ENCODE measurements at regions not wholly inside any gene's neighbourhood (a gene's known extent, or its start where the extent isn't known, plus 50 kb on each side); places are given as distances from the start of the nearest gene placed in this dataset.

GRCh38 chrX:63993936-63994335, 208.9 kb upstream of the ARHGEF9 start:
- Histone ChIP-seq H3K9me3 (no peaks in the 10 kb centered on the region), H3K4me3 (no peak overlapping the region), H3K27ac (no peak overlapping the region), H3K27me3 (no peaks in the 10 kb centered on the region), H3K4me1 (no peaks in the 10 kb centered on the region), H3K36me3 (no peaks in the 10 kb centered on the region)
- TF ChIP-seq CTCF (IDR thresholded peaks at IDR 0.05), result no peak
- DNase-seq, result no peak
- intact Hi-C loops (cut with DNase I), result no loop called here
- no peak for ATAC-seq

DNA sequence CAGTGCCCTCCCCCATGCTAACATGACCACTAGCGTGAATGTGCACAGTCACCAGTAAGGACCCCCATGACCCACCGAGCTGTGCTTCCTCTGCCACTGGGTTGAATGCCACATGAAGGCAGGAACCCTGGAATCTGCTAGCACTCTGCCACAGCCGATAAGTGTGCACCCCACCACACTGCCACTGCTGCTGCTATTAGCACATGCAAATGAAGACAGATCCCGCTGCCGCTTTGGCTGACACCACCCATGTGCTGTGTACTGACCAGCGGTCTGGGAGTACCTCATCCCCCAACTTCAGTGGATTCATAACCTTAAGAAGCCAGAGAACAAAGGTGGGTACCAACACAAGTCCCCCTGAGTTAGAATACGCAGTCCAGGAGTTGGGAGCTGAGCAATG, 200.9 kb upstream of the ARHGEF9 start:
- intact Hi-C loops (cut with DNase I), result no loop called here
- ATAC-seq (no peak), DNase-seq (no peak)
- no peaks in the 10 kb centered on the region for H3K36me3 ChIP-seq
- H3K9me3 ChIP-seq, result no peaks in the 10 kb centered on the region
- H3K27ac ChIP-seq, result no peak overlapping the region
- no peak for TF ChIP-seq CTCF (IDR thresholded peaks at IDR 0.05)
- H3K27me3 ChIP-seq, result no peaks in the 10 kb centered on the region
- no peak overlapping the region for H3K4me3 ChIP-seq
- H3K4me1 ChIP-seq, result no peaks in the 10 kb centered on the region

- Histone ChIP-seq H3K9me3 (no peaks in the 10 kb centered on the region), H3K36me3 (no peaks in the 10 kb centered on the region), H3K27ac (no peak overlapping the region), H3K27me3 (no peaks in the 10 kb centered on the region), H3K4me3 (no peak overlapping the region), H3K4me1 (no peaks in the 10 kb centered on the region)
- intact Hi-C loops (cut with DNase I), result no loop called here
- no peak for DNase-seq
- no peak for ATAC-seq
- TF ChIP-seq CTCF (IDR thresholded peaks at IDR 0.05), result no peak
Observed at GRCh38 chrX:63979480-63979879, 194.5 kb upstream of the ARHGEF9 start.

GRCh38 chrX:63967551-63967950, 182.5 kb upstream of the ARHGEF9 start:
- no peaks in the 10 kb centered on the region for H3K36me3 ChIP-seq
- H3K27me3 ChIP-seq, result no peaks in the 10 kb centered on the region
- no peak for ATAC-seq
- H3K4me3 ChIP-seq, result no peak overlapping the region
- intact Hi-C loops (cut with DNase I), result no loop called here
- H3K4me1 ChIP-seq, result no peaks in the 10 kb centered on the region
- no peak overlapping the region for H3K27ac ChIP-seq
- no peaks in the 10 kb centered on the region for H3K9me3 ChIP-seq
- no peak for DNase-seq
- TF ChIP-seq CTCF (IDR thresholded peaks at IDR 0.05), result no peak

- Histone ChIP-seq H3K36me3 (no peaks in the 10 kb centered on the region), H3K27me3 (no peaks in the 10 kb centered on the region), H3K27ac (no peak overlapping the region), H3K4me3 (no peak overlapping the region), H3K4me1 (no peaks in the 10 kb centered on the region), H3K9me3 (no peaks in the 10 kb centered on the region)
- ATAC-seq (no peak), DNase-seq (no peak)
- intact Hi-C loops (cut with DNase I), result no loop called here
- no peak for TF ChIP-seq CTCF (IDR thresholded peaks at IDR 0.05)
Observed at GRCh38 chrX:63963095-63963784, 178.2 kb upstream of the ARHGEF9 start.

DNA sequence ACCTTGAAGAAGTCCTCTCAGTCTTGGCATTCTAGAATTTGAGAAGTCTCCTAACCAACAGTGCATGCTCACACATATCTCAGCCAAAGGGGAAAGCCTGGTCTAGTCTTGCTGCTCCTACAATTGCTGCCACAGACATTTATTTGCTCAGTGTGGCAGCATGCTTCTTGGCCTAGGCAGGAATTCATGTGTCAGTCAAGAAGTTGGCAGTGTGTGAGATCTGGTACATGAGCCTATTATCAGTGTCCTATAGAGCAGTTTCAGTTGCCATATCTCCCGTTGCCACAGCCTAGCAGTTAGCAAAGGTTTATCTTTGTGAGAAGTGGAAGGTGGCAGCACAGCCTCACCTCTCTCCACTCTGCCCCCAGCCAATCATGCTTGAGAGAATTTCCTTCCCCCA, 176.9 kb upstream of the ARHGEF9 start:
- H3K27me3 ChIP-seq, result no peaks in the 10 kb centered on the region
- no peak overlapping the region for H3K4me3 ChIP-seq
- TF ChIP-seq CTCF (IDR thresholded peaks at IDR 0.05), result no peak
- no peaks in the 10 kb centered on the region for H3K9me3 ChIP-seq
- ATAC-seq, result no peak
- intact Hi-C loops (cut with DNase I), result no loop called here
- no peak for DNase-seq
- no peaks in the 10 kb centered on the region for H3K4me1 ChIP-seq
- H3K27ac ChIP-seq, result no peak overlapping the region
- no peaks in the 10 kb centered on the region for H3K36me3 ChIP-seq

Measured in upper lobe of right lung (tissue), 1 donor.